ENCODE measurements at regions not wholly inside any gene's neighbourhood (a gene's known extent, or its start where the extent isn't known, plus 50 kb on each side); places are given as distances from the start of the nearest gene placed in this dataset.
"Not testable (repeated sequence)": the region's sequence is repeated elsewhere in the genome, so short reads cannot be mapped to it uniquely, and the experiment has no call there.

GRCh38 chr16:10262377-10263132 is 80.3 kb upstream of the GRIN2A start:
- TF ChIP-seq, protein P1, sequence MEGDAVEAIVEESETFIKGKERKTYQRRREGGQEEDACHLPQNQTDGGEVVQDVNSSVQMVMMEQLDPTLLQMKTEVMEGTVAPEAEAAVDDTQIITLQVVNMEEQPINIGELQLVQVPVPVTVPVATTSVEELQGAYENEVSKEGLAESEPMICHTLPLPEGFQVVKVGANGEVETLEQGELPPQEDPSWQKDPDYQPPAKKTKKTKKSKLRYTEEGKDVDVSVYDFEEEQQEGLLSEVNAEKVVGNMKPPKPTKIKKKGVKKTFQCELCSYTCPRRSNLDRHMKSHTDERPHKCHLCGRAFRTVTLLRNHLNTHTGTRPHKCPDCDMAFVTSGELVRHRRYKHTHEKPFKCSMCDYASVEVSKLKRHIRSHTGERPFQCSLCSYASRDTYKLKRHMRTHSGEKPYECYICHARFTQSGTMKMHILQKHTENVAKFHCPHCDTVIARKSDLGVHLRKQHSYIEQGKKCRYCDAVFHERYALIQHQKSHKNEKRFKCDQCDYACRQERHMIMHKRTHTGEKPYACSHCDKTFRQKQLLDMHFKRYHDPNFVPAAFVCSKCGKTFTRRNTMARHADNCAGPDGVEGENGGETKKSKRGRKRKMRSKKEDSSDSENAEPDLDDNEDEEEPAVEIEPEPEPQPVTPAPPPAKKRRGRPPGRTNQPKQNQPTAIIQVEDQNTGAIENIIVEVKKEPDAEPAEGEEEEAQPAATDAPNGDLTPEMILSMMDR (IDR thresholded peaks at IDR 0.05): no peak
- TF ChIP-seq ZFX (IDR thresholded peaks at IDR 0.05; ENCODE audit: borderline replicate concordance): no peak
- no peak overlapping the region for H3K27ac ChIP-seq

- TF ChIP-seq, protein P1 (IDR thresholded peaks at IDR 0.05): no peak
- no peak for TF ChIP-seq ZFX (IDR thresholded peaks at IDR 0.05; ENCODE audit: borderline replicate concordance)
These were observed 83.8 kb upstream of the GRIN2A start for GRCh38 chr16:10265770-10266615.

GRCh38 chr16:10266809-10267208 is 84.6 kb upstream of the GRIN2A start:
- TF ChIP-seq, protein P1 (IDR thresholded peaks at IDR 0.05): no peak
- TF ChIP-seq ZFX (IDR thresholded peaks at IDR 0.05; ENCODE audit: borderline replicate concordance): no peak
- H3K27ac ChIP-seq: no peak overlapping the region

More at GRCh38 chr16:10265770-10266615, 83.8 kb upstream of the GRIN2A start:
- H3K27ac ChIP-seq: no peak overlapping the region

GRCh38 chr16:10269632-10270031 is 87.4 kb upstream of the GRIN2A start:
- TF ChIP-seq, protein P1 (IDR thresholded peaks at IDR 0.05): no peak
- no peak for TF ChIP-seq ZFX (IDR thresholded peaks at IDR 0.05; ENCODE audit: borderline replicate concordance)

DNA sequence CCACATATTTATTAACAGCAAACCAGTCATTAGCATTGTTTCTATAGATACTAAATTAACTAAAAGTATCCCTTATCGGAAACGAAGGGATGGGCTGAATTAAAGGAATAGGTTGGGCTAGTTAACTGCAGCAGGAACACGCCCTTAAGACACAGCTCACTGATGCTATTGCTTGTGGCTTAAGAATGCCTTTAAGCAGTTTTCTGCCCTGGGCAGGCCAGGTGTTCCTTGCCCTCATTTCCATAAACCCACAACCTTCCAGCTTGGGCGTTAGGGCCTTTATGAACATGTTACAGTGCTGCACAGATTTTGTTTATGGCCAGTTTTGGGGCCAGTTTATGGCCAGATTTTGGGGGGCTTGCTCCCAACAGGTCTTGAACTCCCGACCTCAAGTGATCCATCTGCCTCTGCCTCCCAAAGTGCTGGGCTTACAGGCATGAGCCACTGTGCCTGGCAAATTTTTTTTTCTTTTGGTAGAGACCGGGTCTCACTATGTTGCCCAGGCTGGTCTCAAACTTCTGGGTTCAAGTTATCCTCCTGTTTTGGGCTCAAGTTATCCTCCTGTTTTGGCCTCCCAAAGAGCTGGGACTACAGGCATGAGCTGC is 90.1 kb upstream of the GRIN2A start:
- not testable (repeated sequence) for H3K27ac ChIP-seq

More at GRCh38 chr16:10269632-10270031, 87.4 kb upstream of the GRIN2A start:
- no peak overlapping the region for H3K27ac ChIP-seq

- not testable (repeated sequence) for H3K27ac ChIP-seq
These were observed 93.2 kb upstream of the GRIN2A start for GRCh38 chr16:10275214-10275996.

DNA sequence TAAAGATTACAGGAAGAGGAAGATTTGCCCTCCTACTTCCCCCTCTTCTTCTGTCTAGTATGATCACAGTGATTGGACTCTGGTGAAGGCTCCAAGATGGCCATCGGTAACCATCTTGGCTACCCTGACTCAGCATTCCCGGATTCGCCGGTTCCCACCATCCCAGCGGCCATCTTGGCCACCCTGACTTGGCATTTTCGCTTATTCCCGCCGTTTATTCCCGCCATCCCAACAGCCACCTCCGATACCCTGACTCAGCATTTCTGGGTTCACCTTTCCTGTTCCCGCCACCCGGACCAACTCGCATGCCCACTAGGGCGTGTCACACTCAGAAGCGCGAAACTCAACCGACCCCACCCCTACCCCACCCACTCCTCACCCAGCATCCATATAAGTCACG is 95.4 kb upstream of the GRIN2A start:
- TF ChIP-seq ZFX (IDR thresholded peaks at IDR 0.05; ENCODE audit: borderline replicate concordance): no peak
- TF ChIP-seq, protein P1 (IDR thresholded peaks at IDR 0.05): no peak
- H3K27ac ChIP-seq: no peak overlapping the region

Measured in 22Rv1 (cell line).